HEK293T (cell line): ENCODE measurements at regions not wholly inside any gene's neighbourhood (a gene's known extent, or its start where the extent isn't known, plus 50 kb on each side); places are given as distances from the start of the nearest gene placed in this dataset.

Source experiments
- CTCF ChIA-PET: fragments of 350-600 bp; formaldehyde crosslinking; extraction: SDS; loops from one replicate; lab custom pipeline; 2021; ENCODE audit warnings: antibody characterized with exemption, inconsistent platforms; lab: Yijun Ruan, JAX
- POLR2A ChIA-PET: fragments of 350-600 bp; formaldehyde crosslinking; extraction: SDS; loops from one replicate; lab custom pipeline; 2020; ENCODE audit warnings: antibody characterized with exemption, inconsistent platforms; lab: Yijun Ruan, JAX
- DNase-seq: peaks from one replicate; pipeline ENCODE4 v3.0.0; 2012; ENCODE audit warnings: mixed read lengths; ENCODE audit errors: extremely low spot score
- ARNT ChIP-seq: fragments of 450-650 bp; IDR thresholded peaks from 2 replicates; pipeline ENCODE4 v1.6.1; 2017; ENCODE audit warnings: mild to moderate bottlenecking
- BHLHE40 ChIP-seq: fragments of 450-650 bp; IDR thresholded peaks from 2 replicates; pipeline ENCODE4 v1.6.1; 2016; ENCODE audit warnings: mild to moderate bottlenecking, moderate library complexity, borderline replicate concordance
- CTBP1 ChIP-seq: fragments of 450-650 bp; IDR thresholded peaks from 2 replicates; pipeline ENCODE4 v1.6.1; 2016; ENCODE audit warnings: borderline replicate concordance
- ELF4 ChIP-seq: fragments of 450-650 bp; IDR thresholded peaks from 2 replicates; pipeline ENCODE4 v1.6.1; 2017; ENCODE audit warnings: antibody characterized with exemption
- FOXA1 ChIP-seq: fragments of 450-650 bp; IDR thresholded peaks from 2 replicates; pipeline ENCODE4 v1.6.1; 2016; ENCODE audit warnings: mild to moderate bottlenecking
- FOXK2 ChIP-seq: fragments of 450-650 bp; IDR thresholded peaks from 2 replicates; pipeline ENCODE4 v1.6.1; 2016; ENCODE audit warnings: mild to moderate bottlenecking
- FOXM1 ChIP-seq: fragments of 450-650 bp; IDR thresholded peaks from 2 replicates; pipeline ENCODE4 v1.6.1; 2017; ENCODE audit warnings: mild to moderate bottlenecking, borderline replicate concordance
- HDGF ChIP-seq: fragments of 450-650 bp; IDR thresholded peaks from 2 replicates; pipeline ENCODE4 v1.6.1; 2017; ENCODE audit warnings: antibody characterized with exemption, borderline replicate concordance
- L3MBTL2 ChIP-seq: fragments of 450-650 bp; conservative IDR thresholded peaks from 2 replicates; pipeline ENCODE4 v1.6.1; 2016; ENCODE audit warnings: mild to moderate bottlenecking
- LEF1 ChIP-seq: fragments of 450-650 bp; IDR thresholded peaks from 2 replicates; pipeline ENCODE4 v1.6.1; 2017; ENCODE audit warnings: mild to moderate bottlenecking, borderline replicate concordance
- NFRKB ChIP-seq: fragments of 450-650 bp; IDR thresholded peaks from 2 replicates; pipeline ENCODE4 v1.6.1; 2016; ENCODE audit warnings: mild to moderate bottlenecking, moderate library complexity
- PKNOX1 ChIP-seq: fragments of 450-650 bp; IDR thresholded peaks from 2 replicates; pipeline ENCODE4 v1.6.1; 2016
- SP1 ChIP-seq: fragments of 450-650 bp; IDR thresholded peaks from 2 replicates; pipeline ENCODE4 v1.6.1; 2017
- SUZ12 ChIP-seq: fragments of 450-650 bp; IDR thresholded peaks from 2 replicates; pipeline ENCODE4 v1.6.1; 2016; ENCODE audit warnings: mild to moderate bottlenecking
- TARDBP ChIP-seq: fragments of 450-650 bp; IDR thresholded peaks from 2 replicates; pipeline ENCODE4 v1.6.1; 2016
- ZNF384 ChIP-seq: fragments of 450-650 bp; IDR thresholded peaks from 2 replicates; pipeline ENCODE4 v1.6.1; 2016

GRCh38 chr10:44478040-44478439, 93.1 kb upstream of the CXCL12 start:
- POLR2A ChIA-PET: no interaction called here
- DNase-seq: peak; percentile 0
- TF ChIP-seq FOXA1: no peak
- no peak for TF ChIP-seq LEF1
- TF ChIP-seq ARNT: no peak
- no peak for TF ChIP-seq PKNOX1
- TF ChIP-seq FOXM1: no peak
- TF ChIP-seq SP1: no peak
- TF ChIP-seq FOXK2: no peak
- CTCF ChIA-PET: no interaction called here

- DNase-seq: no peak
- CTCF ChIA-PET: no interaction called here
- POLR2A ChIA-PET: no interaction called here
- TF ChIP-seq FOXM1 (no peak), HDGF (no peak), FOXA1 (no peak), ZNF384 (no peak), L3MBTL2 (no peak), FOXK2 (no peak), TARDBP (no peak)
Observed at GRCh38 chr10:44478876-44479705, 94.2 kb upstream of the CXCL12 start.

- no peak for DNase-seq
- ChIA-PET POLR2A (no interaction called here), CTCF (no interaction called here)
- TF ChIP-seq FOXM1: no peak
- TF ChIP-seq BHLHE40: no peak
- no peak for TF ChIP-seq CTBP1
- TF ChIP-seq NFRKB: no peak
Observed at GRCh38 chr10:44492678-44493077, 107.8 kb upstream of the CXCL12 start.

GRCh38 chr10:44498222-44498621, 113.3 kb upstream of the CXCL12 start:
- TF ChIP-seq NFRKB: no peak
- CTCF ChIA-PET: no interaction called here
- DNase-seq: no peak
- POLR2A ChIA-PET: no interaction called here

GRCh38 chr10:44500451-44500850, 115.6 kb upstream of the CXCL12 start:
- no peak for TF ChIP-seq PKNOX1
- TF ChIP-seq L3MBTL2: no peak
- no peak for TF ChIP-seq SP1
- no peak for TF ChIP-seq ZNF384
- TF ChIP-seq CTBP1: no peak
- no peak for TF ChIP-seq TARDBP
- TF ChIP-seq HDGF: no peak
- TF ChIP-seq SUZ12: no peak
- no peak for TF ChIP-seq NFRKB
- no peak for TF ChIP-seq FOXA1
- no peak for TF ChIP-seq FOXK2
- ChIA-PET CTCF (no interaction called here), POLR2A (no interaction called here)
- no peak for DNase-seq

- DNase-seq: no peak
- TF ChIP-seq NFRKB (no peak), ARNT (no peak), SUZ12 (no peak), LEF1 (no peak), HDGF (no peak), BHLHE40 (no peak), TARDBP (no peak), L3MBTL2 (no peak), ELF4 (no peak), SP1 (no peak), FOXA1 (no peak), CTBP1 (no peak), PKNOX1 (no peak), ZNF384 (no peak), FOXK2 (no peak)
- CTCF ChIA-PET: no interaction called here
- POLR2A ChIA-PET: interaction anchor here (0.6 kb wide), 1 partner anchor 153 kb away, joined by 3 read pairs; no protein-coding TSS in a partner anchor
Observed at GRCh38 chr10:44506386-44506785, 121.5 kb upstream of the CXCL12 start.

- DNase-seq: no peak
- CTCF ChIA-PET: no interaction called here
- TF ChIP-seq SP1 (no peak), LEF1 (no peak), FOXA1 (no peak), BHLHE40 (no peak), ELF4 (no peak), TARDBP (no peak), FOXM1 (no peak), CTBP1 (no peak), L3MBTL2 (no peak), FOXK2 (no peak)
- POLR2A ChIA-PET: no interaction called here
Observed at GRCh38 chr10:44510379-44511115, 125.7 kb upstream of the CXCL12 start.
